IMR-90 (cell line): ENCODE measurements at regions not wholly inside any gene's neighbourhood (a gene's known extent, or its start where the extent isn't known, plus 50 kb on each side); places are given as distances from the start of the nearest gene placed in this dataset.

Experiments used
- ATAC-seq: fragments of 200-7000 bp; cut with Tn5 transposase; 2 replicates; pipeline ENCODE4 v1.9.1; 2020; ENCODE audit warnings: low read depth, mild to moderate bottlenecking, moderate library complexity
- BruUV-seq: library from RNA; stranded (reverse); fragments of 400-500 nt; replicated peaks from 2 replicates; lab custom pipeline; 2021; lab: Mats Ljungman, UMichigan
- CTCF ChIA-PET: fragments of 300-600 bp; formaldehyde crosslinking; extraction: SDS; loops from one replicate; lab custom pipeline; 2021; ENCODE audit warnings: antibody characterized with exemption; lab: Yijun Ruan, JAX
- POLR2A ChIA-PET: fragments of 300-600 bp; sonication (Branson Sonifier 250); formaldehyde crosslinking; loops from one replicate; lab custom pipeline; 2022; ENCODE audit warnings: antibody characterized with exemption; ENCODE audit not compliant: unreplicated experiment; lab: Charles Lee
- DNase-seq: peaks from one replicate; pipeline ENCODE4 v3.0.0; 2013
- H2AFZ ChIP-seq: replicated peaks from 2 replicates; pipeline ENCODE3; 2013; ENCODE audit warnings: low read length, mild to moderate bottlenecking; ENCODE audit not compliant: poor library complexity
- H2AK5ac ChIP-seq: 2 replicates; pipeline ENCODE4 v1.6.1; 2013; ENCODE audit warnings: low read depth, low read length, inconsistent platforms
- H2AK9ac ChIP-seq: replicated peaks from 2 replicates; pipeline ENCODE3; 2013; ENCODE audit warnings: mild to moderate bottlenecking, low read depth, low read length, moderate library complexity; ENCODE audit not compliant: poor library complexity
- H2BK120ac ChIP-seq: 2 replicates; pipeline ENCODE4 v1.6.1; 2013; ENCODE audit warnings: low read depth, low read length, inconsistent platforms
- H2BK15ac ChIP-seq: 3 replicates; pipeline ENCODE4 v1.6.1; 2013; ENCODE audit warnings: low read depth, low read length, inconsistent platforms
- H2BK20ac ChIP-seq: 2 replicates; pipeline ENCODE4 v1.6.1; 2013; ENCODE audit warnings: low read depth, mild to moderate bottlenecking, inconsistent platforms, low read length, moderate library complexity
- H2BK5ac ChIP-seq: 2 replicates; pipeline ENCODE4 v1.6.1; 2013; ENCODE audit warnings: mild to moderate bottlenecking, low read depth, low read length, inconsistent platforms; ENCODE audit not compliant: poor library complexity, severe bottlenecking
- H3K14ac ChIP-seq: replicated peaks from 2 replicates; pipeline ENCODE4 v1.6.1; 2013; ENCODE audit warnings: low read depth, low read length, inconsistent platforms
- H3K18ac ChIP-seq: 2 replicates; pipeline ENCODE4 v1.6.1; 2013; ENCODE audit warnings: low read depth, low read length, control low read depth
- H3K23ac ChIP-seq: 2 replicates; pipeline ENCODE4 v1.6.1; 2013; ENCODE audit warnings: low read depth, low read length, inconsistent platforms
- H3K27ac ChIP-seq: 2 replicates; pipeline ENCODE4 v1.5.1; 2013; ENCODE audit warnings: mild to moderate bottlenecking, control low read depth, low read length; ENCODE audit not compliant: insufficient read depth
- H3K27me3 ChIP-seq: 2 replicates; pipeline ENCODE4 v1.6.1; 2013; ENCODE audit warnings: low read length; ENCODE audit not compliant: control insufficient read depth, insufficient read depth
- H3K36me3 ChIP-seq: 2 replicates; pipeline ENCODE4 v1.6.1; 2013; ENCODE audit warnings: low read length, mixed read lengths; ENCODE audit not compliant: control insufficient read depth, insufficient read depth
- H3K4ac ChIP-seq: 2 replicates; pipeline ENCODE4 v1.6.1; 2013; ENCODE audit warnings: low read depth, low read length, inconsistent platforms
- H3K4me1 ChIP-seq: 2 replicates; pipeline ENCODE4 v1.6.1; 2013; ENCODE audit warnings: low read length, mixed read lengths; ENCODE audit not compliant: control insufficient read depth, insufficient read depth
- H3K4me2 ChIP-seq: 2 replicates; pipeline ENCODE4 v1.6.1; 2013; ENCODE audit warnings: low read depth, mild to moderate bottlenecking, control low read depth, low read length, moderate library complexity
- H3K4me3 ChIP-seq: 2 replicates; pipeline ENCODE4 v1.5.1; 2013; ENCODE audit warnings: low read depth, mild to moderate bottlenecking, control low read depth, low read length, moderate library complexity; ENCODE audit not compliant: insufficient read depth
- H3K56ac ChIP-seq: 2 replicates; pipeline ENCODE4 v1.6.1; 2013; ENCODE audit warnings: low read length, inconsistent platforms; ENCODE audit not compliant: insufficient read depth; ENCODE audit errors: extremely low read depth
- H3K79me1 ChIP-seq, 2 experiments: 2 replicates each; pipeline ENCODE4 v1.6.1; 2013; ENCODE audit warnings: low read length in 2 of 2, inconsistent platforms in 1 of 2, low read depth in 1 of 2
- H3K9ac ChIP-seq: 2 replicates; pipeline ENCODE4 v1.6.1; 2013; ENCODE audit warnings: low read depth, low read length, control low read depth
- H3K9me1 ChIP-seq: 2 replicates; pipeline ENCODE4 v1.6.1; 2013; ENCODE audit warnings: low read length, inconsistent platforms; ENCODE audit not compliant: insufficient read depth
- H3K9me3 ChIP-seq: 2 replicates; pipeline ENCODE4 v1.6.1; 2013; ENCODE audit warnings: low read length; ENCODE audit not compliant: control insufficient read depth, insufficient read depth
- H4K20me1 ChIP-seq: 2 replicates; pipeline ENCODE4 v1.6.1; 2013; ENCODE audit warnings: low read length, inconsistent platforms; ENCODE audit not compliant: insufficient read depth
- H4K5ac ChIP-seq: 2 replicates; pipeline ENCODE4 v1.6.1; 2013; ENCODE audit warnings: mild to moderate bottlenecking, low read depth, low read length, control low read depth
- H4K8ac ChIP-seq, 2 experiments: 2 replicates each; pipeline ENCODE4 v1.6.1; 2013; ENCODE audit warnings: low read depth in 2 of 2, low read length in 2 of 2, control low read depth in 1 of 2, inconsistent platforms in 1 of 2
- H4K91ac ChIP-seq: 2 replicates; pipeline ENCODE4 v1.6.1; 2013; ENCODE audit warnings: low read depth, low read length, inconsistent platforms; ENCODE audit not compliant: insufficient read depth
- CEBPB ChIP-seq: IDR thresholded peaks from 2 replicates; pipeline ENCODE4 v1.6.1; 2012; ENCODE audit warnings: low read depth, low read length, improper control_type of control experiment
- NFE2L2 ChIP-seq: fragments of 150-350 bp; IDR thresholded peaks from 2 replicates; pipeline ENCODE4 v1.6.1; 2016; ENCODE audit warnings: low read depth, mild to moderate bottlenecking, low read length
- WGBS, 2 experiments: methylation state at CpG; one replicate each; pipeline versions ENCODE4 v1.1.5 to v1.1.7; 2013; ENCODE audit warnings: missing lambda C conversion rate in 2 of 2; ENCODE audit not compliant: insufficient read length in 1 of 2; ENCODE audit errors: extremely low coverage in 2 of 2; 5-methylcytosine and 5-hydroxymethylcytosine counted together
- dilution Hi-C: fragments of 300-500 bp; cut with HindIII; formaldehyde crosslinking; loops from one replicate; pipeline ENCODE4 v1.14.3; 2018; ENCODE audit warnings: low sequenced_read_pairs; ENCODE audit not compliant: unreplicated experiment
- in situ Hi-C: fragments of 300-500 bp; cut with MboI; formaldehyde crosslinking; loops from 3 replicates; pipeline ENCODE4 v1.14.3; 2019; ENCODE audit warnings: low sequenced_read_pairs, inconsistent platforms, mixed read lengths
- intact Hi-C: fragments of 100-400 bp; cut with micrococcal nuclease; formaldehyde crosslinking; loops from 2 replicates; pipeline ENCODE4 v1.10.0; 2022

DNA sequence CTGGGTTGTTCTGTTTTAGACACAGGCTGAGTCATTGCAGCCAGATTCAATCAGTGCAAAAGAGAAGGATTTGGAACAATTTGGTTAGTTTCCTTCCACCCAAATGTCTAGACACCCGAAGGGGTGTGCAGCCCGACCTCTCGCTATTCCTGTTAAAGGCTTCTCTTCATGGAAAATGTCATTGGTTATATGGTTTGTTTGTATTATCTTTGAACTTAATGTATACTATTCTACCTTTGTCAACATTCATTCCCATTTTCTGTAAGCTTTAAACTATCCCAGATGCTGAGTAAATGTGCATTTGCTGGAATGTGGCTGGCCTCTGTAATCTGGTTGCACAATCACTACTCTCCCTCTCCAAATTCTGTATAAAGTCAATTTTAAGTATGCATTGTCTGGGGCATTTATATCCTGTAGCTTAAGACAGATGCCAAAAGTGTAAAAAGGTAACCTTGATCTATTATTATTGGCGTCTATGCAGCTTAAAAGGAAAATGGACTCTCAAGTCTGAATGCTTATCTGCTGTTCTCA lies 80.4 kb upstream of the RND3 start:
- H4K20me1 ChIP-seq = no peaks in the 10 kb centered on the region
- H3K4me2 ChIP-seq = peak overlapping the region; percentile 30; the same call in 1 of the 2 replicates
- DNase-seq (peak; percentile 72), ATAC-seq (peak; percentile 50)
- H3K36me3 ChIP-seq = no peaks in the 10 kb centered on the region
- intact Hi-C loops (loop anchor here (5.0 kb wide), 1 partner anchor 71 kb away; no protein-coding TSS in a partner anchor), in situ Hi-C loops (no loop called here), dilution Hi-C loops (no loop called here)
- H2BK5ac ChIP-seq = peak overlapping the region; percentile 98
- H3K14ac ChIP-seq = peak overlapping the region; percentile 80
- no peak overlapping the region for H3K4me3 ChIP-seq
- ChIA-PET POLR2A (interaction anchor here (0.6 to 1.9 kb wide), 4 partner anchors 72 to 87 kb away, joined by 3 to 9 read pairs (median 6); no protein-coding TSS in a partner anchor), CTCF (interaction anchor here (1.5 kb wide), 1 partner anchor 33 kb away, joined by 7 read pairs; no protein-coding TSS in a partner anchor)
- H3K9ac ChIP-seq = no peak overlapping the region; the same call in 1 of the 2 replicates
- no CpG with 5 or more reads among the region's 4 CpGs for WGBS, 2 experiments
- H3K4ac ChIP-seq = peak overlapping the region; percentile 95
- H3K27me3 ChIP-seq = no peaks in the 10 kb centered on the region
- H3K23ac ChIP-seq = peak overlapping the region; percentile 97
- no TSS peak for BruUV-seq
- no peak overlapping the region for H2AFZ ChIP-seq
- H3K56ac ChIP-seq = peak overlapping the region; percentile 89; the same call in 1 of the 2 replicates
- H3K27ac ChIP-seq = peak overlapping the region; percentile 95
- H3K4me1 ChIP-seq = peaks cover 20% of the 10 kb centered on the region
- peaks cover 5 to 15% of the 10 kb centered on the region in 2 experiments; a peak in 2 of 4 replicates for H3K79me1 ChIP-seq
- H3K9me3 ChIP-seq = no peaks in the 10 kb centered on the region
- H2AK5ac ChIP-seq = peak overlapping the region; percentile 96
- H2BK20ac ChIP-seq = peak overlapping the region; percentile 97
- H4K8ac ChIP-seq = peak overlapping the region; percentile 49 to 87
- H2BK15ac ChIP-seq = peak overlapping the region; percentile 54
- no peak overlapping the region for H2AK9ac ChIP-seq
- H3K18ac ChIP-seq = peak overlapping the region; percentile 98
- TF ChIP-seq CEBPB (peak; percentile 97), NFE2L2 (no peak)
- H3K9me1 ChIP-seq = peaks cover 11% of the 10 kb centered on the region
- H4K5ac ChIP-seq = peak overlapping the region; percentile 97
- H2BK120ac ChIP-seq = peak overlapping the region; percentile 98
- peak overlapping the region; percentile 96 for H4K91ac ChIP-seq
